ENCODE measurements at regions not wholly inside any gene's neighbourhood (a gene's known extent, or its start where the extent isn't known, plus 50 kb on each side); places are given as distances from the start of the nearest gene placed in this dataset.

GRCh38 chr2:142218471-142218870 is 87.7 kb upstream of the LRP1B start:
- H3K79me2 ChIP-seq (ENCODE audit: insufficient read depth, low read length), result no peaks in the 10 kb centered on the region
- no peak overlapping the region for H3K27ac Mint-ChIP-seq

GRCh38 chr2:142217804-142218203 is 87.0 kb upstream of the LRP1B start:
- Histone ChIP-seq H3K27me3 (ENCODE audit: control insufficient read depth in 2 of 2, insufficient read depth in 2 of 2, low read length in 2 of 2) (no peaks in the 10 kb centered on the region), H2AFZ (ENCODE audit: insufficient read depth, low read depth, low read length, poor library complexity, severe bottlenecking) (no peak overlapping the region), H3K79me2 (ENCODE audit: insufficient read depth, low read length) (no peaks in the 10 kb centered on the region), H3K4me1 (ENCODE audit: control insufficient read depth in 1 of 2, insufficient read depth in 2 of 2, low read length in 2 of 2) (no peaks in the 10 kb centered on the region), H3K4me3 (replicated peaks in 1 of 3; ENCODE audit: low read depth in 2 of 3, low read length in 3 of 3) (no peak overlapping the region), H4K20me1 (ENCODE audit: insufficient read depth, low read length) (no peaks in the 10 kb centered on the region), H3K4me2 (replicated peaks; ENCODE audit: extremely low read depth, low read length, poor library complexity, severe bottlenecking) (no peak overlapping the region), H3K9ac (ENCODE audit: insufficient read depth, low read length, poor library complexity, severe bottlenecking) (no peak overlapping the region), H3K9me3 (replicated peaks in 1 of 2; ENCODE audit: control insufficient read depth in 1 of 2, insufficient read depth in 1 of 2, low read length in 2 of 2) (no peaks in the 10 kb centered on the region), H3K36me3 (replicated peaks in 1 of 2; ENCODE audit: control insufficient read depth in 1 of 2, insufficient read depth in 2 of 2, low read length in 2 of 2) (no peaks in the 10 kb centered on the region), H3K27ac (ENCODE audit: low read depth in 1 of 2, low read length in 2 of 2) (no peak overlapping the region)
- intact Hi-C loops (cut with micrococcal nuclease), result no loop called here
- H3K27me3 Mint-ChIP-seq (ENCODE audit: low read depth in 3 of 3), result no peaks in the 10 kb centered on the region
- no peak for DNase-seq
- TF ChIP-seq CTCF (IDR thresholded peaks at IDR 0.05), result no peak
- H3K4me1 Mint-ChIP-seq, result no peaks in the 10 kb centered on the region
- H3K9me3 Mint-ChIP-seq, result peaks cover 1 to 5% (median 2%) of the 10 kb centered on the region in 7 donors
- no peak overlapping the region for H3K4me3 Mint-ChIP-seq
- no peak overlapping the region for H3K27ac Mint-ChIP-seq
- H3K36me3 Mint-ChIP-seq, result no peaks in the 10 kb centered on the region

More at GRCh38 chr2:142218471-142218870, 87.7 kb upstream of the LRP1B start:
- no peaks in the 10 kb centered on the region for H3K9me3 ChIP-seq (replicated peaks in 1 of 2; ENCODE audit: control insufficient read depth in 1 of 2, insufficient read depth in 1 of 2, low read length in 2 of 2)
- no peak overlapping the region for H3K9ac ChIP-seq (ENCODE audit: insufficient read depth, low read length, poor library complexity, severe bottlenecking)
- Mint-ChIP-seq H3K4me3 (no peak overlapping the region), H3K36me3 (no peaks in the 10 kb centered on the region), H3K9me3 (peaks cover 1 to 5% (median 2%) of the 10 kb centered on the region in 7 donors), H3K27me3 (ENCODE audit: low read depth in 3 of 3) (no peaks in the 10 kb centered on the region), H3K4me1 (no peaks in the 10 kb centered on the region)
- no peaks in the 10 kb centered on the region for H3K27me3 ChIP-seq (ENCODE audit: control insufficient read depth in 2 of 2, insufficient read depth in 2 of 2, low read length in 2 of 2)
- no peak overlapping the region for H3K4me2 ChIP-seq (replicated peaks; ENCODE audit: extremely low read depth, low read length, poor library complexity, severe bottlenecking)
- TF ChIP-seq CTCF (IDR thresholded peaks at IDR 0.05), result no peak
- H3K4me1 ChIP-seq (ENCODE audit: control insufficient read depth in 1 of 2, insufficient read depth in 2 of 2, low read length in 2 of 2), result no peaks in the 10 kb centered on the region
- no peak overlapping the region for H3K27ac ChIP-seq (ENCODE audit: low read depth in 1 of 2, low read length in 2 of 2)
- H4K20me1 ChIP-seq (ENCODE audit: insufficient read depth, low read length), result no peaks in the 10 kb centered on the region
- no peaks in the 10 kb centered on the region for H3K36me3 ChIP-seq (replicated peaks in 1 of 2; ENCODE audit: control insufficient read depth in 1 of 2, insufficient read depth in 2 of 2, low read length in 2 of 2)
- no peak for DNase-seq
- intact Hi-C loops (cut with micrococcal nuclease), result no loop called here
- no peak overlapping the region for H3K4me3 ChIP-seq (replicated peaks in 1 of 3; ENCODE audit: low read depth in 2 of 3, low read length in 3 of 3)
- no peak overlapping the region for H2AFZ ChIP-seq (ENCODE audit: insufficient read depth, low read depth, low read length, poor library complexity, severe bottlenecking)
- WGBS (ENCODE audit: insufficient coverage), result 100% methylated on average over 2 of the region's 3 CpGs
